GM21360 (cell line): ENCODE measurements at regions not wholly inside any gene's neighbourhood (a gene's known extent, or its start where the extent isn't known, plus 50 kb on each side); places are given as distances from the start of the nearest gene placed in this dataset.
"Not testable (repeated sequence)": the region's sequence is repeated elsewhere in the genome, so short reads cannot be mapped to it uniquely, and the experiment has no call there.

Source experiments
- ATAC-seq: cut with Tn5 transposase; IDR thresholded peaks from one replicate; pipeline ENCODE4 v1.9.1; 2021; ENCODE audit warnings: mild to moderate bottlenecking, moderate library complexity; ENCODE audit not compliant: unreplicated experiment

- ATAC-seq = no peak
Measured at GRCh38 chr22:47891609-47892008, 1129.2 kb downstream of the TBC1D22A start.

- ATAC-seq = no peak
Measured at GRCh38 chr22:47888817-47889216, 1126.4 kb downstream of the TBC1D22A start.

- no peak for ATAC-seq
Measured at GRCh38 chr22:47884775-47885174, 1122.3 kb downstream of the TBC1D22A start.

GRCh38 chr22:47884200-47884599, 1121.8 kb downstream of the TBC1D22A start:
- no peak for ATAC-seq

GRCh38 chr22:47883757-47884156, 1121.3 kb downstream of the TBC1D22A start:
- ATAC-seq = no peak

GRCh38 chr22:47879346-47879745, 1116.9 kb downstream of the TBC1D22A start:
- no peak for ATAC-seq

GRCh38 chr22:47878460-47878859, 1116.0 kb downstream of the TBC1D22A start:
- no peak for ATAC-seq

- no peak for ATAC-seq
Measured at GRCh38 chr22:47872761-47873535, 1110.5 kb downstream of the TBC1D22A start.

GRCh38 chr22:47865626-47866025, 1103.2 kb downstream of the TBC1D22A start:
- no peak for ATAC-seq

GRCh38 chr22:47862394-47862793, 1099.9 kb downstream of the TBC1D22A start:
- ATAC-seq = no peak

GRCh38 chr22:47860907-47861306, 1098.5 kb downstream of the TBC1D22A start:
- ATAC-seq = not testable (repeated sequence)

GRCh38 chr22:47859881-47860525, 1097.6 kb downstream of the TBC1D22A start:
- ATAC-seq = no peak

GRCh38 chr22:47858773-47859306, 1096.4 kb downstream of the TBC1D22A start:
- ATAC-seq = no peak

GRCh38 chr22:47854680-47855079, 1092.2 kb downstream of the TBC1D22A start:
- ATAC-seq = no peak

GRCh38 chr22:47854251-47854650, 1091.8 kb downstream of the TBC1D22A start:
- ATAC-seq = no peak

- no peak for ATAC-seq
Measured at GRCh38 chr22:47853750-47854149, 1091.3 kb downstream of the TBC1D22A start.

GRCh38 chr22:47851586-47851985, 1089.1 kb downstream of the TBC1D22A start:
- no peak for ATAC-seq

- ATAC-seq = no peak
Measured at GRCh38 chr22:47850644-47851151, 1088.2 kb downstream of the TBC1D22A start.

GRCh38 chr22:47849576-47849975, 1087.1 kb downstream of the TBC1D22A start:
- ATAC-seq = no peak

- no peak for ATAC-seq
Measured at GRCh38 chr22:47848184-47848920, 1085.9 kb downstream of the TBC1D22A start.
